Psoas muscle (tissue), 7 donors: ENCODE measurements at regions not wholly inside any gene's neighbourhood (a gene's known extent, or its start where the extent isn't known, plus 50 kb on each side); places are given as distances from the start of the nearest gene placed in this dataset.

Experiments used
- ATAC-seq, 4 donors: fragments of 200-7000 bp; cut with Tn5 transposase; one replicate each; pipeline ENCODE4 v1.9.1; 2020; ENCODE audit warnings: moderate library complexity in 3 of 4, mild to moderate bottlenecking in 2 of 4
- DNase-seq, 2 donors: peaks; one replicate each; pipeline ENCODE4 v3.0.0-alpha.2; 2020
- H3K27ac ChIP-seq: fragments of 200-600 bp; one replicate; pipeline ENCODE4 v1.8.0; 2022
- H3K27me3 ChIP-seq, 3 donors: fragments of 200-600 bp in 1 of 3; one replicate each; pipeline versions ENCODE4 v1.6.1 to v1.8.0; 2013 to 2022; ENCODE audit warnings: low read length in 2 of 3, mild to moderate bottlenecking in 2 of 3, moderate library complexity in 1 of 3; ENCODE audit not compliant: insufficient read depth in 3 of 3
- H3K36me3 ChIP-seq, 2 donors: fragments of 200-600 bp in 1 of 2; one replicate each; pipeline versions ENCODE4 v1.6.1 to v1.8.0; 2013 to 2022; ENCODE audit warnings: low read depth in 1 of 2, mild to moderate bottlenecking in 1 of 2, moderate library complexity in 1 of 2; ENCODE audit not compliant: insufficient read depth in 1 of 2
- H3K4me1 ChIP-seq: fragments of 200-600 bp; one replicate; pipeline ENCODE4 v1.8.0; 2022
- H3K4me3 ChIP-seq: fragments of 200-600 bp; one replicate; pipeline ENCODE4 v1.8.0; 2022; ENCODE audit warnings: mild to moderate bottlenecking
- H3K9me3 ChIP-seq: fragments of 200-600 bp; one replicate; pipeline ENCODE4 v1.8.0; 2022
- CTCF ChIP-seq: fragments of 200-600 bp; IDR thresholded peaks from one replicate; pipeline ENCODE4 v1.8.0; 2022; ENCODE audit warnings: antibody characterized with exemption
- WGBS, 3 donors: extraction: QIAGEN DNeasy Blood & Tissue Kit; methylation state at CpG; one replicate each; pipeline versions ENCODE4 v1.1.6 to v1.1.7; 2013; 5-methylcytosine and 5-hydroxymethylcytosine counted together
- intact Hi-C, 2 donors: fragments of 100-400 bp; cut with DNase I; formaldehyde crosslinking; loops; one replicate each; pipeline versions ENCODE4 v1.11.0 to v1.14.2; 2022
- donor health status: healthy with polysubstance abuse.
- donor health status: DM: no; HTN: no; CAD: no; lungs with moderate emphysema.
- donor health status: Bipolar disorder and iron deficiency.
- donor health status: healthy.
- donor health status: DM: yes; HTN: yes; CAD: no.
- donor health status: DM: no; HTN: no; CAD: no.
- donor health status: DM: yes; HTN: yes; CAD: no.

GRCh38 chr9:124108216-124108615 lies 96.6 kb downstream of the LHX2 start:
- no peaks in the 10 kb centered on the region for H3K4me1 ChIP-seq
- DNase-seq, result no peak
- H3K36me3 ChIP-seq, result no peaks in the 10 kb centered on the region
- TF ChIP-seq CTCF, result no peak
- H3K27ac ChIP-seq, result no peak overlapping the region
- ATAC-seq, result no peak
- WGBS, 3 donors, result 63 to 72% (median 63%) methylated on average over 6 of the region's 6 CpGs
- no peak overlapping the region for H3K4me3 ChIP-seq
- intact Hi-C loops, result no loop called here
- no peaks in the 10 kb centered on the region for H3K9me3 ChIP-seq
- H3K27me3 ChIP-seq, result peaks cover 0 to 4% (median 0%) of the 10 kb centered on the region in 3 donors

GRCh38 chr9:124110307-124110915 lies 98.8 kb downstream of the LHX2 start:
- 31 to 33% (median 32%) methylated on average over 16 of the region's 16 CpGs for WGBS, 3 donors
- peak; percentile 32 to 60 for DNase-seq

GRCh38 chr9:124116683-124117363 lies 105.3 kb downstream of the LHX2 start:
- WGBS, 3 donors, result 84 to 93% (median 92%) methylated on average over 9 of the region's 9 CpGs
- Histone ChIP-seq H3K4me1 (no peaks in the 10 kb centered on the region), H3K27me3 (peaks cover 0 to 11% (median 0%) of the 10 kb centered on the region in 3 donors)

More at GRCh38 chr9:124110307-124110915, 98.8 kb downstream of the LHX2 start:
- no peak for TF ChIP-seq CTCF
- H3K36me3 ChIP-seq, result no peaks in the 10 kb centered on the region
- H3K27ac ChIP-seq, result no peak overlapping the region
- H3K27me3 ChIP-seq, result peaks cover 0 to 8% (median 0%) of the 10 kb centered on the region in 3 donors
- no peaks in the 10 kb centered on the region for H3K4me1 ChIP-seq
- H3K9me3 ChIP-seq, result no peaks in the 10 kb centered on the region
- no peak overlapping the region for H3K4me3 ChIP-seq
- peak in 2 of 4 donors; percentile 54 to 60 for ATAC-seq
- intact Hi-C loops, result no loop called here

GRCh38 chr9:124118894-124119293 lies 107.3 kb downstream of the LHX2 start:
- intact Hi-C loops, result no loop called here
- 65 to 74% (median 66%) methylated on average over 6 of the region's 6 CpGs for WGBS, 3 donors

More at GRCh38 chr9:124116683-124117363, 105.3 kb downstream of the LHX2 start:
- ATAC-seq, result no peak
- no peak overlapping the region for H3K4me3 ChIP-seq
- TF ChIP-seq CTCF, result no peak
- H3K27ac ChIP-seq, result no peak overlapping the region
- H3K36me3 ChIP-seq, result no peaks in the 10 kb centered on the region
- no peaks in the 10 kb centered on the region for H3K9me3 ChIP-seq
- intact Hi-C loops, result no loop called here
- DNase-seq, result no peak

More at GRCh38 chr9:124118894-124119293, 107.3 kb downstream of the LHX2 start:
- Histone ChIP-seq H3K27me3 (peaks cover 0 to 10% (median 0%) of the 10 kb centered on the region in 3 donors), H3K4me1 (no peaks in the 10 kb centered on the region), H3K4me3 (no peak overlapping the region), H3K9me3 (no peaks in the 10 kb centered on the region), H3K27ac (no peak overlapping the region), H3K36me3 (no peaks in the 10 kb centered on the region)
- no peak for TF ChIP-seq CTCF
- ATAC-seq (no peak), DNase-seq (no peak)
